NCI-H226 (cell line): ENCODE measurements at regions not wholly inside any gene's neighbourhood (a gene's known extent, or its start where the extent isn't known, plus 50 kb on each side); places are given as distances from the start of the nearest gene placed in this dataset.
A peak's percentile ranks its signal among the peaks of the same experiment; 100 is the strongest.
"Not testable (repeated sequence)": the region's sequence is repeated elsewhere in the genome, so short reads cannot be mapped to it uniquely, and the experiment has no call there.

ENCODE experiments used
- DNase-seq: peaks from one replicate; pipeline ENCODE4 v3.0.0-alpha.2; 2015

DNA sequence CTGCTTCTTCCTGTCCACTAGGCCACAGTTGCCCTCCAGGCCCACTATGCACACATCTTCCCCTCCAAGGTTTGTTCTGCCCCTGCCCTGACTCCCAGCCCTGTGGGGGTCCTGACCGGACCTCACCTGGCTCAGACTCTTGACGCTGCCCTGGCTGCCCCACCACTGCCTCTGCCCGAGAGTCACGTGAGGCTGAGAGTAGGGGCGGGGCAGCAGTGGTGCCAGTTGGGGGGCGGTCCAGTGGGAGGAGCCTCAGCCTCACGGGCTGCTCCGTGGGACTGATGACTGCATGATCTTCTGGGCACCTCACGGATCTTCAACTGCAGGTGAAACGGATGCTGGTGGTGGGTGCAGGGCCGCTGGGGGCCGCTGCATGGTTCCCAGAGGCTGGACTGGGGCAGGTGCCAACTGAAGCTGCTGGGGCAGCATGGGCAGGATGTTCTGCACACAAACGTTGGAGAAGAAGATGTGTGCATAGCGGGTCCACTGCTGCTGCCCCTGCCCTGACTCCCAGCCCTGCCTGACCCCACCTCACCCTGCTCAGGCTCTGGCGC is 77.6 kb downstream of the HHIPL2 start:
- not testable (repeated sequence) for DNase-seq

DNA sequence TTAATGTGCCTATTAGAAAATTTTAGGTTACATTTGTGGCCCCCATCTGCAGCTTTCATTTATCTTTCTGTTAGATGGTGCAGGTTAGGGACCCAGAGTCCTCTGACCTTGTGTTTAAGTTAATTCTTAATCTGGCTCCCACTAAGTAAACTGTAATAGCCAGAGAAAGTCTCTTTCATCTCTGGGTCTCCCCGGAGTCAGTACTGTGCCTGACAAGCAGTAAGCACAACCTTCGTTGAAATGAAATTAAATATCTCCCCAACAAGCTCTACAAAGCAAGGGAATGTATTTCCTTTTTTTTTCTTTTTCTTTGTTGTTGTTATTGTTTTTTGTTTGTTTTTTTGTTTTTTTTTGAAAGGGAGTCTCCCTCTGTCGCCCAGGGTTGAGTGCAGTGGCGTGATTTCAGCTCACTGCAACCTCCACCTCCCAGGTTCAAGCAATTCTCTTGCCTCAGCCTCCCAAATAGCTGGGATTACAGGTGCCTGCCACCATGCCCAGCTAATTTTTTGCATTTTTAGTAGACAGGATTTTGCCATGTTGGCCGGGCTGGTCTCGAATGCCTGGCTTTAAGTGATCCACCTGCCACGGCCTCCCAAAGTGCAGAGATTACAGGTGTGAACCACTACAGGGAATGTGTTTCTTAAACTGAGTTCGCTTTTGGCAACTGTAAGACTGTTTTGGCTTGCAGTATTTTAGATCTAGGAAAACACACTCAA is 81.6 kb downstream of the HHIPL2 start:
- DNase-seq, result no peak

DNA sequence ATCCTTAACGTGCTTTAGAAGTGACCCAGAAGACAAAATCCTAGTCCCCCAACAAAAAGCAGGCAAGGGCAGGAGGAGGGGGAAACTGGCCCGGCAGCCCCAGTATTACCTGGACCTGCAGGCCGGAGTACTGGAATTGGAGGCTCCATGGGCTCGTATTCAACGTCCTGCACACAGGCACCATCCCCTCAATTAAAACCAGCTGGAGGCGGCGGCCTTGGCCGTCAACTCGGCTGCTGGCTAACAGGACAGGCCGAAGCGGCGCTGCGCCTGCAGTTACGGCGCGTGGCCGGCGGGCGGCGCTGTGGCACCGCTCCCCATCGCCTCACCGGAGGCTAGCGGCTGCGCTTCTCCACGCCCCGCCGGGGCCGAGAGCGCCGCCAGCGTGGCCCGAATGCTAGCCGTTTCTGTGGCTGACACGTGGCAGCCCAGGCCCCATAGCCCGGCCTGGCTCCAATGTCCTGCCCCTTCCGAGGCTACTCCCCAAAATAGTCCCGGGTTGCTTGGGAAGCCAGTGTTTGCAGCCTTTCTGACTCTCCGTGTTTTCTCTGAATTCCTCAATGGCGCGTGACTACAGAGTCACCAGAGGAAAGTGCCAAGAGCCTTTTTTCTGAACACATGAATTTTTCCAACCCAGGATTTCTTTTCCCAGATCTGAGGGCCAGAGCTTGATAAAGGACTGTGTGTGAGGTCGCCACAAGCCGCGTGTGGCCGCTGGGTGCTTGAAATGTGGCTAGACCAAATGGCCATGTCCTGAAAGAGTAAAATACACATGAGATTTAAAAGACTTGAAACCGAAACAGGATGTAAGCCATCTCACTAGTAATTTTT is 82.5 kb downstream of the HHIPL2 start:
- DNase-seq, result peak; percentile 83

DNA sequence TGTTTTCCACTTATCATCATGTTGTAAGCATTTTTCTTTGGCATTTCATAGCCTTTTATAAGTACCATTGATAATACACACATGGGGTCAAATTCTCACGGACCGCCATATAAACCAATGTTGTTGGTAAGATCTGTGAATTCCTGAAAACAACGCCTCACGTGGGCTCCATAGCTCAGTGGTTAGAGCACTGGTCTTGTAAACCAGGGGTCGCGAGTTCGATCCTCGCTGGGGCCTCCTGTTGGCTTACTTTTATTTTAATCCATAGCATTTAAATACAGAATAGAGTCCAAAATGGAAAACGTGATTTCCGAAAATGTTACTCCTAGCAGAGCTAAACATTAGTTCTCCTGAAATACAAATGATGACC is 83.1 kb downstream of the HHIPL2 start:
- DNase-seq, result peak; percentile 27

DNA sequence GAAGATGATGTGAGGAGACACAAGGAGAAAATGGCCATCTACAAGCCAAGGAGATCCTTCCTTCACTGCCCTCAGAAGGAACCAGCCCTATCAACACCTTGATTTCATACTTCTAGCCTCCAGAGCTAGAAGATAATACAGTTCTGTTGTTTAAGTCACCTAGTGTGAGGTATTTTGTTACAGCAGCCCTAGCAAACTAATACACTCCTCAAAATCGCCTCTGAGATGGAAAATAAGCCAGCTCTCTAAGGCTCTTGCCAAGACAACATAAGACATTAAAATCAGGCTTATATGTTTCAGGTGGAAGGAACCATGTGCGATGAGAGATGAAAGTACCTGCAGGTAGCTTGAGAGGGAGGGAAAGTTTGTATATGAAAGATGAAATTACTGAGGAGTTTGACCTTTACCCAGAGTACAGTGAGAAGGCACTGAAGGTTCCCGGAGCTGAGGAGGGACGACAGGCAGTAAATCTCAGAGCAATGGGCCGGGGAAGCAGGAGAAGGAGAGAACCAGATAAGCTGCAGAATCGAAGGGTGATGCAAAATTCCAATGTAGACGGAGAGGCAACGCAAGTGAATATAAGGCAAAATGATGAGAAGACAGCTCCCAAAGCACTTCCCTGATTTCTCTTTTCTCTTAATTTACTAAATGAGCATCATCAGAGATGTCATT is 84.7 kb downstream of the HHIPL2 start:
- no peak for DNase-seq

DNA sequence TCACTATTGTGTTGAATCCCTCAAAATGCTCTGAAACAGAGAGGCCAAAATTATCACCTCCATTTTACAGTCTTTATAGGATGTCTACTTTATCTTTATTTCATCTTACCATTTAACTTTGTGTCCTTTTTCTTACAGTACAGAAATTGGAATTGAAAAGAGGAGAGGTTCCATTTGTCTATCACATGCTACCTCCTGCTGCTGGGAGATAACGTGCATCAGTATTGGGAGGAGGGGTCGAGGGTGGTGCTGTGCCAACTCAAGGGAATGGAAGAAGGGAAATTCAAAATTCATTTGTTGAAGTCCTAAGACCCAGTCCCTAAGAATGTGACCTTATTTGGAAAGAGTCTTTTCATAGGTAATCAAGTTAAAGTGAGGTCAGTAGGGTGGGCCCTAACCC is 85.3 kb downstream of the HHIPL2 start:
- no peak for DNase-seq

DNA sequence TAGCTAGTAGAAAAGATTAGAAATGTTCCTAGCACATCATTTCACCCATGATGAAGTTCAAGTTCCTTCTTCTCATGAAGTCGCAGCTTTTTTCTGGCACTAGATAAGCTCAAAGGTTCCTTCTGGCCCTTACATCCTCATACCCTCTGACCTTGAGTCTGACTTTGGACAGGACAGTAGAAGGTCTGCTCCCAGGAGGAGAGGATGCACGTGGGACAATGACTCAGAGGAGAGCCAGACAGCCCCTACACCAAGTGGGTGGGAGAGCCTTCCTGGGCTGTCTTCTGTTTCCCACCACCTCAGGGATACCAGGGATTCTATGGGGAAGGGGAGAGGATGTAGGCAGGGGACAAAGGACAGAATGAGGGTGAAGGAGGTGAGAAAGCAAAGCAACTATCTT is 86.0 kb downstream of the HHIPL2 start:
- no peak for DNase-seq

DNA sequence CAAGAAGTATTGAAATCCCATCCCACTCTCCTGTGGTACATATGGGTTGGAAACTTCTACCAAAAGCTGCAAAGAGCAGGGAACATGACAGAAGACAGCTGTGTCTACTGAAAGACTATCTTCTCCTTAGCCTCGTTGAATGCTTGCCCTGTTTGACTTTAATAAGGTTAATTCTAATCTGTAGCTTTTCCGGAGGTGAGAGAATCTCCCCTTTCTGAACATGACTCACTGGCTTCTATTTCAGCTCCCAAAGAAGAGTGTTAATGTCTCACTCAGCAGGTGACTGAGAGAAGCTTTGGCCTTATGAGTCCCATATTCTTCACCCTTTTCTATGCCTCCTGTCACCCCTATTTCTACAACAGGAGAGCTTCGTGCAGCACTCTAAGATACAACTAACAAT is 88.3 kb downstream of the HHIPL2 start:
- DNase-seq, result no peak

DNA sequence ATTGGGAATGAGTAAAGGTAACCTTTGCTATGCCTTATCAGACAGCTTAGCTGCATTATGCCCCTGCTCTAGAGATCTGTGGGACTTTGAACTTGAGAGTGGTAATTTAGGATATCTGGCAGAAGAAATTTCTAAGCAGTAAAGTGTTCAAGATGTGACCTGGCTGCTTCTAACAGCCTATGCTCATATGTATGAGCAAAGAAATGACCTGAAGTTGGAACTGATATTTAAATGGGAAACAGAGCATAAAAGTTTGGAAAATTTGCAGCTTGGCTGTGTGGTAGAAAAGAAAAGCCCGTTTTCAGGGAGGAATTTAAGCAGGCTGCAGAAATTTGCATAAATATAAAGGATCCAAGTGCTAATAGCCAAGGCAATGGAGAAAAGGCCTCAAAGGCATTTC is 90.4 kb downstream of the HHIPL2 start:
- DNase-seq, result no peak

DNA sequence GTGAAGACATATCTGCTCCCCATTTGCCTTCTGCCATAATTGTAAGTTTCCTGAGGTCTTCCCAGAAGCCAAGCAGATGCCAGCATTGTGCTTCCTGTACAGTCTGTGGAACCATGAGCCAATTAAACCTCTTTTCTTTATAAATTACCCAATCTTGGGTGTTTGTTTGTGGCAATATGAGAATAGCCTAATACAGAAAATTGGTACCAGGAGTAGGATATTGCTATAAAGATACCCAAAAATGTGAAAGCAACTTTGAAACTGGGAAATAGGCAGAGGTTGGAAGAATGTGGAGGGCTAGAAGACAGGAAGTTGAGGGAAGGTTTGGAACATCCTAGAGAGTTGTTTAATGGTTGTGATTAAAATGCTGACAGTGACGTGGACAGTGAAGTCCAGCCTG is 90.8 kb downstream of the HHIPL2 start:
- no peak for DNase-seq

DNA sequence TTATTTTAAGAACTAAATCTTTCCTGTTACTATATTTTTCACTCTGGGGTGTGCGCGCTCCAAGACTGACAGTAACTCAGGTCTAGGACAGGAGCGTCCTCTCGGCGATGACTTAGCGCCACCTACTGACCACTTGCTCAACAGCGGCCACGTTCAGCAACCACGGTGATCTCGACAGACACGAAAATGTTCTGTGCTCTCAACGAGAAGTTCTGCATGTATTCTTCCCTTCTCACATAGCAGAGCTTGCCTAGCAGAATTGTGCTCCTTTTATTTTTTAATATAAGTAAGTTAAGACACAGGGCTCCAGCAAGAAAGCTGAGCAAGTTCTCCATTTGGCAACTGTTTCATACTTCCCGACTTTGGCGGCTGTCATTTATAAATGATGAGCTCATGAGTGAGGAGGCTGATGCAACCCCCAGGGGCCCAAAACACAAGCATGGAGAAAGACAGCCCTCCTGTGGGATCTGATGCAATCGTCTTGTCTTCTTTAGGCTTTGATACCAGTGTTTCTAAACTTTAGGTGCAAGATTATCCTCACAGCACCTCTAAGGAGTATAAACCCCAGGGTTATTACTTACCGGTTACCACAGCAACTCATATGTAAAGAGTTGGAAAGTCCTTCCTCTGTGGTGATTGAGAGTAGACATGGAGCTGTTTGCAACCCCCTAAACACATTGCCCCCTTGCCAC is 92.6 kb downstream of the HHIPL2 start:
- DNase-seq, result peak; percentile 50

DNA sequence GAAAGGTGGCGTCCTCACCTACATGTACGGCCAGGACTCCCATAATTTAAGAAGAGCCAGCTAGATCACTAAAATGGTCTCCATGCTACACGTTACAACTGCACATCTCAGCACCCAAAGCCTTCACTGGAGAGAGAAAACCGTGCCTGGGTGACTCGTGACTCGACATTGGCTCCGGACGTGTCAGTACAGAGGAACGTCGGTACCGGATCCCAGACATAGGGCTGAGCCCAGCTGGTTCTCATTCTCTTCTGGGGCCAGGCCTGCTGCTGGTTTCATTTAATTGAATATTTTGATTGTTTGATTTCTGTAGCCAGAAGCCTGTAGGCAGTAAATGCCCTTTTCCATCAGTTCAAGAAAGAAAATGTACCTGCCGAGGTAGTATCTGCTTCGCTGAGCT is 93.1 kb downstream of the HHIPL2 start:
- DNase-seq, result no peak

DNA sequence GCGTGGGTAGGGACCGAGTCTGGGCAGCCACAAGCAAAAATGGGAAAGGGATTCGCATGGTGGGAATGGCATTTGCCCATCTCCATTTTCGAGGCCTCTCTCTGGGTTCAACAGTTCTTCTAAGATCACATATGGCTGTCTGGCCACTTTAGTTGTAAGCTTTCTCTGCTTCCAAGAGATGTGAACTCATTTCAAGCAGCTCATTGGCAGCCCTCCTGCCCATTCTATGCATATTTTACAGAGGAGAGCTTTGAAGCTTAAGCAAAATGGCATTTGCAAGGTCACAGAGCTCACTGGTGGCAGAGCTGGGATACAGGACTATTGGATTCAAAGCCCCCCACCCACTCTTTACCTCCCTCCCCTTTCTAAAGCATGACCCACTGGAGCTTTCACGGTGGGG is 93.7 kb downstream of the HHIPL2 start:
- no peak for DNase-seq

DNA sequence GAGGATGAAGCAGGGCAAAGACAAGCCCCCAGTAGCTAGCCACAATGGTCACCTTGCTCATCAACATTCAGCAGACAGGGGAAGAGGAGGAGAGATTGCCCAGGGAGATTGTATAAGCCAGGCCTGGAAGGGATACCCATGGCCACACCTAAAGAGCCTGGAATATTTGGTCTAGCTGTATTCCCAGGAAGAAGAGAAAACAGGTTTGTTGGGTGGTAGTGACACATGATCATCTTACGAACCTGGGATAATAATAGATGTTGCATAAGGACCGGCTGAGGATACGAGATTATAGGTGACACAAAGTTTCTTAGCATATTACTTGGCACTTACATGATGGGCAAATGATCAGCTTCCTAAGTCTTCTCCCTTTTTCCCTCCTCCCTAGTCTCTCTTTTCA is 95.9 kb downstream of the HHIPL2 start:
- no peak for DNase-seq

DNA sequence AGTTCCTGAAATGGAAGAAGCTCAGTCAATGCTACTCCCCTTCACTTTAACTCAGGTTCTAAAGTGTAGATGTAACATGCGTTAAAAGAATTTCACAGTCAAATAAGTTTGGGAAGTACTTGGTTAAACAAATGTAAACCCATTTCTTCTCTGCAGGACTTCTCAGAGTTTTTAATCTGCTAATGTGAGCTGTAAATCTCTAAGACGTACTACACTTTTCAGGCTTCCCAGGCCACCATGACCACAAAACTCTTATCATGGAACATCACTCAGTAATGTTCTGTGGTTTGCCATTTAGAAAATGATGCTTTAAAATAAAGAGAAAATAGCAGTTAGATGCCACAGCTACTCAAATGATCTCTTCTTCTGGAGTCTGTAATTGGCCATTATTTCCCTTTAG is 104.3 kb downstream of the HHIPL2 start:
- DNase-seq, result no peak

DNA sequence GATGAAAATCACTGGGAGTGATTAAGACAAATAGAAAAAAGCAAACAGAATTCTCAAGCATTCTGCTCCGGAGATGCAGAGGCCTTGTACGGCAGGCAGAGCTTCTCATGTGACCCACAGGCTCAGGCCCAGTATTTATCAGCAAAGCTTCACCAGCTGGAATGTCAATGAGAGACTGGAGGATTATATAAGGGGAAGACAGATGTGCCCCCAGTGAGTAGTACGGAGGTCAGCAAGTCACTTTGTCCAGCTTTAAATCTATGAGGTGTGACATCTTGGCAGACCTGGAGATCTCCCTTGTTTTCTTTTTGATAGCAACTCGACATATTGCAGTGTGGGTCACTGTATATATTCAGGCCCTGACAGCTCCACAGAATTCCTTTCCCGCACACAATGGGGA is 106.8 kb downstream of the HHIPL2 start:
- DNase-seq, result no peak

DNA sequence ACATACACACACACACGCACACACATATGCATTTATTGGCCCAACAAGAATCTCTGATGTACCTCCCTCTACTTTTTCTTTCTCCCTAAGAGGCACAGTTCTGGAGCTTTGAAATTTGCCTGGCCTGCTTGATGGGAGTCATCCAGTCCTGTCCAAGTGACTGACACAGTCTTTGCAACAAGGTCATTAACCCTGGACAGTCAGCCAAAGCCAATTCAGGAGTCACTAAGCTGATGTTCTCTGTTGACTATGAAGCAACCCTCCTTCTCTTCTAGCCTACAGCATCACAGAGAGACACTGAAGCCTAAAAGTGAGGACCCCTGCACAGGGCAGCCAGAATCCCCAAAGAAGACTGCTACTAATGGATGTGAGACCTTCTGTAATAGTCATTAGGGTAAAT is 123.1 kb downstream of the HHIPL2 start:
- DNase-seq, result no peak

DNA sequence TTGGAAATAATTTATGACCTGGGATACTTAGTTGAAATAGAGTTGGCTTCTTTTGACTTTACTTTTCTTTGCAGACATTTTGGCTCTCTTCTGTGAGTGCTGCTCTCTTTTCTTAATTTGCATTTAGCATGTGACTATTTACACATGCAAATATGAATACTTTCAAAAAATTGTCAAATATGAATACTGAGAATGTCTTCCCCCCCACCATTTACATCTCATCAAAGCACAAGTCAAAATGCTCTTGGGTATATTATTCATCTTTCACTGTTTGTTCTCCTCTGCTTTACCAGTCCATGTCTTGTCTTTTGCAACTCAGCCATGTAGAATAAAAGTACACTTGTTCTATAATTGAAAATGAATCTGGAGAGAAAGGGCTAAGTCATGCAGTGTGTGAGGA is 126.5 kb downstream of the HHIPL2 start:
- no peak for DNase-seq

DNA sequence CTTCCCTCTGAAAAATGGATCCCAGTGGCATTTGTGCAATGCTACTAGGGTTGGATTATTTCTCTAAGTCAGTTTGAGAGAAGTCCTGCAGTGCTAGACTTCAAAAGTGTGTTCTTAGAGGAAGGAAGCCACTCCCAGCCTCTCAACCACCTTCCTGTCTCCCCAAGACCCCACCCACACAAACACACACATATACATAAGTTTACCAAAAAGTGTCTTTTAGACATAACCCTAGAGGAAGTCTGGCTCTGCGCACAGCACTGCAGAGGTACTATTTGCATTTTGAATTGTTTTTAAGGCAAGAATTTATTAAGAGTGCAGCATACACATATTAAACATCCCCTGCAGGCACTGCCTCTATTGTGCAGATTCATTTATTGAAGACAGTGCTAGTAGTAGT is 127.3 kb downstream of the HHIPL2 start:
- no peak for DNase-seq

DNA sequence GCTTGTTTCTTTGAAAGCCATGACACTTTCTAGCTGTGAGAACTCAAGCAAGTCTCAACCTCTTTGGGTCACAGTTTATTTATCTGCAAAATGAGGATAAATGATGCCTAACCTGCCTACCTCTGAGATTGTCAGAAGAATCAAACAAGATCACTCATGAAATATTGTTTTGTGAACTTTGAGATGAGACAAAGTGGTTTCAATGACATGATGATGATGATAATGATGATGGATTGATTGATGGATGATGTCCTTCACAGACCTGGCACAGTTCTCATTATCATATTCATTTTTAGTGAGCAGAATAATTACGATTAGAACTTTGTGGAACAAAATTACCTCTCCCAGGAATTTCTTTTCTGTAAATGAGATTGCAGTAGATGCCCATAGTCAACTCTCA is 129.2 kb downstream of the HHIPL2 start:
- DNase-seq, result no peak

DNA sequence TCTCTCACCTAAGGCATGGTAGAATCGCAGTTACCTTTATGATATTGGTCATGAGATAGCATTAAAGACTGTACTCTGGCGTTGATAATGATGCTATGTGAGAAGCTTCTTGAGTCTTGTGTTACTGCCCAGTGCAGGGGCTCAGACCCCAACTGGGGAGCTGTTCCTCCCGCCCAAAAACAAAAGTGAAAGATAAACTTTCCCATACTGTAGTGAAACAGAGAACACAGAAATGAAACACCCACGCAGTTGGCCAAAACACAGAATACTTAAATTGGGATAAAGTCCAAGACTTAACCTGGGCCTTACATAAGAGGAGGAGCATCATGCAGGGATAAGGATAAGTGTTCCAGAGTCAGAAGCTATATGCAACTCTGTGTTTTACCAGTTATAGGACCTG is 130.6 kb downstream of the HHIPL2 start:
- DNase-seq, result no peak

DNA sequence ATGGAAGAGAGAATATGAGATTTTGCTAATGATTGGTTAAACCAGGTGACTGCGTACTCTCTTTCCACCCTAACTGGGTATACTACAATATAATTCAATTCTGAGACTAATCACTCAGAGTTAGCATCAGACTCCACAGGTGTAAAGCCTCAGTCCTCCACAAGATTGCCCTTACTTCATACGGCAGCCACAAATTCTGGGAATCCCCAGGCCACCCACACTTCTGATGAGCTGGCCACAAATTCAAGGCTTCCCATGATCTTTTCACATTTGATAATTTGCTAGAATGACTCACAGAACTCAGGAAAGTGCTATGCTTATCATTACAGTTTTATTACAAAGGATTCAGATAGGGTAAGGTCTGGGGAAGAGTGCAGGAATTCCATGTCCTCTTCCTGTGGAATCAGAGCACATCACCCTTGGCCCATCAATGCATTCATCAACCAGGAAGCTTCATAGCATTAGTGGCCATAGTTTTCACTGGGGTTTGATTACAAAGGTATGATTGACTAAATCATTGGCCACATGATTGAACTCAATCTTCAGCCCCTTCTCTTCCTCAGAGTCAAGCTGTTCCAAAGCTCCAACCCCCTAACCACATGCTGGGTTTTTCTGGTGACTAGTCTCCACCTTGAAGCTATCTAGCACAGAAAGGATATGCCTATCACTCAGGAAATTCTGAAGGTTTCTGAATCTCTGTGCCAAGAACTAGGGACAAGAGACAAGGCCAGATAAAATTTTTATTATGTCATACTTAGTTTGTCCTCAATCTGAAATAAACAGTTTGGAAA is 131.7 kb downstream of the HHIPL2 start:
- DNase-seq, result peak; percentile 3
